PC-9 (cell line): ENCODE measurements at regions not wholly inside any gene's neighbourhood (a gene's known extent, or its start where the extent isn't known, plus 50 kb on each side); places are given as distances from the start of the nearest gene placed in this dataset.

Experiments
- BruUV-seq: library from RNA; stranded (reverse); fragments of 400-500 nt; replicated peaks from 2 replicates; lab custom pipeline; 2021; lab: Mats Ljungman, UMichigan
- CTCF ChIA-PET: fragments of 300-600 bp; sonication (Branson Sonifier 250); formaldehyde crosslinking; loops from one replicate; lab custom pipeline; 2022; ENCODE audit warnings: antibody characterized with exemption; lab: Charles Lee
- POLR2A ChIA-PET: fragments of 300-600 bp; sonication (Branson Sonifier 250); formaldehyde crosslinking; loops from one replicate; lab custom pipeline; 2022; ENCODE audit warnings: antibody characterized with exemption; ENCODE audit not compliant: unreplicated experiment; lab: Charles Lee
- DNase-seq, 2 experiments: peaks; one replicate each; pipeline versions ENCODE4 v3.0.0 to v3.0.0-alpha.2; 2015 to 2022; ENCODE audit warnings: mixed read lengths in 1 of 2
- H2AFZ ChIP-seq: fragments of 200-600 bp; sonication (generic); 2 replicates; pipeline ENCODE4 v1.8.1; 2017; ENCODE audit warnings: antibody characterized with exemption
- H3F3A ChIP-seq: fragments of 200-600 bp; sonication (generic); 2 replicates; pipeline ENCODE4 v1.8.1; 2017; ENCODE audit warnings: antibody characterized with exemption, mild to moderate bottlenecking, low read depth; ENCODE audit not compliant: insufficient read depth
- H3K27ac ChIP-seq: fragments of 200-600 bp; sonication (generic); 2 replicates; pipeline ENCODE4 v1.6.1; 2016; ENCODE audit warnings: mixed run types
- H3K27me3 ChIP-seq: fragments of 200-600 bp; sonication (generic); 2 replicates; pipeline ENCODE4 v1.6.1; 2016; ENCODE audit warnings: low read depth, mixed run types; ENCODE audit not compliant: insufficient read depth
- H3K36me3 ChIP-seq: fragments of 200-600 bp; sonication (generic); 2 replicates; pipeline ENCODE4 v1.6.1; 2016; ENCODE audit warnings: low read depth, mixed run types
- H3K4me1 ChIP-seq: fragments of 200-600 bp; sonication (generic); replicated peaks from 2 replicates; pipeline ENCODE4 v1.6.1; 2016; ENCODE audit warnings: mixed run types; ENCODE audit not compliant: insufficient read depth
- H3K4me2 ChIP-seq: fragments of 200-600 bp; sonication (generic); 2 replicates; pipeline ENCODE4 v1.6.1; 2017; ENCODE audit warnings: mixed run types
- H3K4me3 ChIP-seq: fragments of 200-600 bp; sonication (generic); 2 replicates; pipeline ENCODE4 v1.6.1; 2016; ENCODE audit warnings: mixed run types
- H3K79me2 ChIP-seq: fragments of 200-600 bp; sonication (generic); 2 replicates; pipeline ENCODE4 v1.6.1; 2017; ENCODE audit warnings: low read depth, mixed run types
- H3K9me2 ChIP-seq: fragments of 200-600 bp; sonication (generic); 2 replicates; pipeline ENCODE4 v1.8.1; 2017; ENCODE audit warnings: mild to moderate bottlenecking; ENCODE audit not compliant: insufficient read depth
- H3K9me3 ChIP-seq: fragments of 200-600 bp; sonication (generic); 2 replicates; pipeline ENCODE4 v1.8.1; 2016; ENCODE audit warnings: low read depth; ENCODE audit not compliant: insufficient read depth
- H4K20me1 ChIP-seq: fragments of 200-600 bp; sonication (generic); 2 replicates; pipeline ENCODE4 v1.8.1; 2017; ENCODE audit not compliant: insufficient read depth
- CTCF ChIP-seq: fragments of 200-600 bp; sonication (generic); conservative IDR thresholded peaks from 2 replicates; pipeline ENCODE4 v1.6.1; 2017; ENCODE audit warnings: mixed run types, antibody characterized with exemption, mild to moderate bottlenecking, moderate library complexity
- EZH2 ChIP-seq: fragments of 200-600 bp; sonication (generic); IDR thresholded peaks from 2 replicates; pipeline ENCODE4 v1.8.0; 2017; ENCODE audit warnings: antibody characterized with exemption, low read depth
- intact Hi-C: fragments of 100-400 bp; cut with micrococcal nuclease; formaldehyde crosslinking; loops from one replicate; pipeline ENCODE4 v1.10.0; 2022; ENCODE audit not compliant: unreplicated experiment

- no peaks in the 10 kb centered on the region for H3K9me2 ChIP-seq
- ChIA-PET CTCF (interaction anchor here (0.6 kb wide), 2 partner anchors 60 to 99 kb away, joined by 3 to 8 read pairs; no protein-coding TSS in a partner anchor), POLR2A (interaction anchor here (0.6 to 0.9 kb wide), 2 partner anchors 26 to 35 kb away, joined by 4 read pairs; no protein-coding TSS in a partner anchor)
- no peaks in the 10 kb centered on the region for H3F3A ChIP-seq
- no peaks in the 10 kb centered on the region for H3K36me3 ChIP-seq
- H3K4me1 ChIP-seq: peaks cover 19% of the 10 kb centered on the region
- H3K79me2 ChIP-seq: no peaks in the 10 kb centered on the region
- H3K27me3 ChIP-seq: no peaks in the 10 kb centered on the region
- no peaks in the 10 kb centered on the region for H4K20me1 ChIP-seq
- H3K9me3 ChIP-seq: no peaks in the 10 kb centered on the region
- intact Hi-C loops: no loop called here
- H3K27ac ChIP-seq: no peak overlapping the region
- H3K4me2 ChIP-seq: no peak overlapping the region
- no peak overlapping the region for H3K4me3 ChIP-seq
- H2AFZ ChIP-seq: no peak overlapping the region
- DNase-seq: no peak
- TF ChIP-seq EZH2 (no peak), CTCF (no peak)
- no TSS peak for BruUV-seq
Measured at GRCh38 chr5:73274881-73275663, 102.1 kb downstream of the TMEM174 start.

GRCh38 chr5:73274121-73274520, 101.1 kb downstream of the TMEM174 start:
- no peaks in the 10 kb centered on the region for H3K9me3 ChIP-seq
- H4K20me1 ChIP-seq: no peaks in the 10 kb centered on the region
- no peak overlapping the region for H3K27ac ChIP-seq
- H3K4me1 ChIP-seq: peaks cover 17% of the 10 kb centered on the region
- POLR2A ChIA-PET: interaction anchor here (0.9 kb wide), 1 partner anchor 25 kb away, joined by 4 read pairs; no protein-coding TSS in a partner anchor
- TF ChIP-seq EZH2: no peak
- TF ChIP-seq CTCF: no peak
- intact Hi-C loops: no loop called here
- no peaks in the 10 kb centered on the region for H3K27me3 ChIP-seq
- no peaks in the 10 kb centered on the region for H3K36me3 ChIP-seq
- CTCF ChIA-PET: no interaction called here
- no peaks in the 10 kb centered on the region for H3K79me2 ChIP-seq
- BruUV-seq: no TSS peak
- no peaks in the 10 kb centered on the region for H3K9me2 ChIP-seq
- no peak overlapping the region for H3K4me3 ChIP-seq
- H3K4me2 ChIP-seq: no peak overlapping the region
- no peak overlapping the region for H2AFZ ChIP-seq
- no peak for DNase-seq
- no peaks in the 10 kb centered on the region for H3F3A ChIP-seq

- Histone ChIP-seq H3K4me3 (no peak overlapping the region), H3K27ac (no peak overlapping the region), H3K9me3 (no peaks in the 10 kb centered on the region), H3K4me1 (peaks cover 12% of the 10 kb centered on the region), H4K20me1 (no peaks in the 10 kb centered on the region), H3K27me3 (no peaks in the 10 kb centered on the region), H3F3A (no peaks in the 10 kb centered on the region), H3K9me2 (no peaks in the 10 kb centered on the region), H3K4me2 (no peak overlapping the region), H2AFZ (no peak overlapping the region), H3K36me3 (no peaks in the 10 kb centered on the region), H3K79me2 (no peaks in the 10 kb centered on the region)
- no peak for DNase-seq
- ChIA-PET POLR2A (no interaction called here), CTCF (no interaction called here)
- TF ChIP-seq EZH2 (no peak), CTCF (no peak)
- no TSS peak for BruUV-seq
- intact Hi-C loops: no loop called here
Measured at GRCh38 chr5:73273379-73274050, 100.5 kb downstream of the TMEM174 start.
